SK-N-SH treated with all-trans-retinoic acid at 6 μM for 48 hours (cell line): ENCODE measurements at regions not wholly inside any gene's neighbourhood (a gene's known extent, or its start where the extent isn't known, plus 50 kb on each side); places are given as distances from the start of the nearest gene placed in this dataset.
A peak's percentile ranks its signal among the peaks of the same experiment; 100 is the strongest.
"Not testable (repeated sequence)": the region's sequence is repeated elsewhere in the genome, so short reads cannot be mapped to it uniquely, and the experiment has no call there.

ENCODE experiments used
- ATAC-seq: fragments of 200-7000 bp; cut with Tn5 transposase; 3 replicates; pipeline ENCODE4 v1.9.1; 2020; ENCODE audit warnings: mild to moderate bottlenecking, moderate library complexity
- ARNTL ChIP-seq: fragments of 450-650 bp; formaldehyde crosslinking; IDR thresholded peaks from 2 replicates; pipeline ENCODE4 v1.5.0; 2020; ENCODE audit warnings: low read depth, mild to moderate bottlenecking, moderate library complexity, borderline replicate concordance
- BACH2 ChIP-seq: fragments of 250-450 bp; sonication (Bioruptor Pico); IDR thresholded peaks from 2 replicates; pipeline ENCODE4 v1.9.0; 2021; ENCODE audit warnings: mild to moderate bottlenecking, borderline replicate concordance
- CSDC2 ChIP-seq: fragments of 250-450 bp; sonication (Bioruptor Pico); IDR thresholded peaks from 2 replicates; pipeline ENCODE4 v1.5.0; 2020; ENCODE audit warnings: mild to moderate bottlenecking, moderate library complexity
- CSRNP3 ChIP-seq: fragments of 250-450 bp; sonication (Bioruptor Pico); IDR thresholded peaks from 2 replicates; pipeline ENCODE4 v1.5.1; 2021; ENCODE audit warnings: mild to moderate bottlenecking, moderate library complexity
- ESRRG ChIP-seq: fragments of 250-450 bp; sonication (Bioruptor Pico); IDR thresholded peaks from 2 replicates; pipeline ENCODE4 v1.6.1; 2021; ENCODE audit warnings: mild to moderate bottlenecking
- GLIS3 ChIP-seq: fragments of 250-450 bp; sonication (Bioruptor Pico); IDR thresholded peaks from 2 replicates; pipeline ENCODE4 v1.5.0; 2020; ENCODE audit warnings: mild to moderate bottlenecking, moderate library complexity
- ISL1 ChIP-seq: fragments of 250-450 bp; sonication (Bioruptor Pico); IDR thresholded peaks from 2 replicates; pipeline ENCODE4 v2.1.2; 2022; ENCODE audit warnings: mild to moderate bottlenecking, moderate library complexity
- OSR1 ChIP-seq: fragments of 250-450 bp; sonication (Bioruptor Pico); IDR thresholded peaks from 2 replicates; pipeline ENCODE4 v1.8.0; 2022; ENCODE audit warnings: moderate library complexity, mild to moderate bottlenecking, inconsistent platforms
- PPARA ChIP-seq: fragments of 250-450 bp; sonication (Bioruptor Pico); IDR thresholded peaks from 2 replicates; pipeline ENCODE4 v1.5.0; 2020; ENCODE audit warnings: mild to moderate bottlenecking, borderline replicate concordance
- RARB ChIP-seq: fragments of 250-450 bp; sonication (Bioruptor Pico); IDR thresholded peaks from 2 replicates; pipeline ENCODE4 v1.8.0; 2021; ENCODE audit warnings: mild to moderate bottlenecking, moderate library complexity
- SNAI2 ChIP-seq: fragments of 250-450 bp; sonication (Bioruptor Pico); IDR thresholded peaks from 2 replicates; pipeline ENCODE4 v1.5.0; 2020; ENCODE audit warnings: mild to moderate bottlenecking, moderate library complexity
- TCF4 ChIP-seq: fragments of 250-450 bp; sonication (Bioruptor Pico); IDR thresholded peaks from 2 replicates; pipeline ENCODE4 v1.8.0; 2021; ENCODE audit warnings: mild to moderate bottlenecking, moderate library complexity, borderline replicate concordance
- TOX ChIP-seq: fragments of 250-450 bp; sonication (Bioruptor Pico); IDR thresholded peaks from 2 replicates; pipeline ENCODE4 v1.8.0; 2021; ENCODE audit warnings: mild to moderate bottlenecking, moderate library complexity, borderline replicate concordance
- ZC3H10 ChIP-seq: fragments of 250-450 bp; sonication (Bioruptor Pico); IDR thresholded peaks from 2 replicates; pipeline ENCODE4 v1.5.1; 2021; ENCODE audit warnings: mild to moderate bottlenecking, moderate library complexity
- ZFP3 ChIP-seq: fragments of 250-450 bp; sonication (Bioruptor Pico); IDR thresholded peaks from 2 replicates; pipeline ENCODE4 v1.5.0; 2020; ENCODE audit warnings: mild to moderate bottlenecking, moderate library complexity
- ZFP30 ChIP-seq: fragments of 450-650 bp; formaldehyde crosslinking; IDR thresholded peaks from 2 replicates; pipeline ENCODE4 v1.5.0; 2022; ENCODE audit warnings: mild to moderate bottlenecking, moderate library complexity
- ZNF565 ChIP-seq: fragments of 450-650 bp; formaldehyde crosslinking; conservative IDR thresholded peaks from 2 replicates; pipeline ENCODE4 v1.5.0; 2020; ENCODE audit warnings: low read depth, mild to moderate bottlenecking, moderate library complexity
- ZNF70 ChIP-seq: fragments of 450-650 bp; formaldehyde crosslinking; IDR thresholded peaks from 2 replicates; pipeline ENCODE4 v1.5.0; 2020; ENCODE audit warnings: mild to moderate bottlenecking, moderate library complexity
- ZNF8 ChIP-seq: fragments of 450-650 bp; formaldehyde crosslinking; IDR thresholded peaks from 2 replicates; pipeline ENCODE4 v1.5.0; 2020; ENCODE audit warnings: mild to moderate bottlenecking, moderate library complexity
- TF ChIP-seq, protein P1 (sequence below): fragments of 250-450 bp; sonication (Bioruptor Pico); IDR thresholded peaks from 2 replicates; pipeline ENCODE4 v1.5.0; 2020; ENCODE audit warnings: mild to moderate bottlenecking, moderate library complexity
- TF ChIP-seq, protein P2 (sequence below): fragments of 250-450 bp; sonication (Bioruptor Pico); IDR thresholded peaks from 2 replicates; pipeline ENCODE4 v1.5.1; 2020; ENCODE audit warnings: low read depth, mild to moderate bottlenecking, moderate library complexity
- TF ChIP-seq, protein P3 (sequence below): fragments of 250-450 bp; sonication (Bioruptor Pico); IDR thresholded peaks from 2 replicates; pipeline ENCODE4 v1.8.0; 2021; ENCODE audit warnings: low read depth, mild to moderate bottlenecking, moderate library complexity, borderline replicate concordance
- TF ChIP-seq, protein P4 (sequence below): fragments of 250-450 bp; sonication (Bioruptor Pico); IDR thresholded peaks from 2 replicates; pipeline ENCODE4 v1.8.0; 2020; ENCODE audit warnings: mild to moderate bottlenecking, moderate library complexity, borderline replicate concordance

DNA sequence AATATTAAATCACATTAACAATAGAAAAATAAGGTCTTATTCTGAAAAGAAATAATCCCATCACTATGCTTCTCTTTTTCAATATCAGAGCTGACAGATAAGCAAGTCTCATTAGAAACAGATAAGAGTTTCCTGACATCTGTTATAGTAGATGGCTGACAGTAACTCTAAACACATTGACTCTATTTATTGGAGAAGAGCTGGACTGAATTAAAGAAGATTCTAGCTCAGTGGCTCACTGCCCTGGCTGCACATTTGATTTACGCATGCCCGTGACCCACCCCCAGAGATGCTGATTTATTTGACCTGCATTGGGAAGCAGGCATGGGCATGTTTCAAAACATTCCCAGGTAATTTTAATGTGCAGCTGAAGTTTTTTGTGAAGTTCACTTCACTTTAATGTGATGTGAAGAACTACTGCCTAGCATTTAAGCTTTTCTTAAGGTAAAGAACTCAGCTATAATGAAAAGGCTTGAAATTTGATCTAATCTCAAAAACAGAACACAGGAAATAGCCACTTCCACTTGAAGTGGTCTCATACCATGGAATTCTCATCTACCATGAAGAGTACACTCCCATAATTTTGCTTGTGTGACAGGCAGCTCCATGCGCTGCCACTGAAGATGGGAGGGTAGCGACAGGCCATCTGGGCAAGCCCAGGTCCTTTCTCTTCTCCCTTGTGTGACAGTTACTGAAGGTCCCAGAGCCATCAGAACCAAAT lies 162.3 kb downstream of the TPBG start:
- ATAC-seq = peak; percentile 63
- TF ChIP-seq ZNF8 (CRISPR knock-in tag) = no peak
- no peak for TF ChIP-seq ZNF565 (CRISPR knock-in tag)
- TF ChIP-seq OSR1 (CRISPR knock-in tag) = no peak
- no peak for TF ChIP-seq CSRNP3 (CRISPR knock-in tag)
- no peak for TF ChIP-seq BACH2 (CRISPR knock-in tag)
- no peak for TF ChIP-seq TOX (CRISPR knock-in tag)
- TF ChIP-seq ZFP30 (CRISPR knock-in tag) = no peak
- TF ChIP-seq ZFP3 (CRISPR knock-in tag) = no peak
- no peak for TF ChIP-seq CSDC2 (CRISPR knock-in tag)
- TF ChIP-seq SNAI2 (CRISPR knock-in tag) = no peak
- no peak for TF ChIP-seq ESRRG
- peak; percentile 25; the same call in 1 of the 2 replicates for TF ChIP-seq ISL1 (CRISPR knock-in tag)
- no peak for TF ChIP-seq ZNF70 (CRISPR knock-in tag)
- TF ChIP-seq, protein P1, sequence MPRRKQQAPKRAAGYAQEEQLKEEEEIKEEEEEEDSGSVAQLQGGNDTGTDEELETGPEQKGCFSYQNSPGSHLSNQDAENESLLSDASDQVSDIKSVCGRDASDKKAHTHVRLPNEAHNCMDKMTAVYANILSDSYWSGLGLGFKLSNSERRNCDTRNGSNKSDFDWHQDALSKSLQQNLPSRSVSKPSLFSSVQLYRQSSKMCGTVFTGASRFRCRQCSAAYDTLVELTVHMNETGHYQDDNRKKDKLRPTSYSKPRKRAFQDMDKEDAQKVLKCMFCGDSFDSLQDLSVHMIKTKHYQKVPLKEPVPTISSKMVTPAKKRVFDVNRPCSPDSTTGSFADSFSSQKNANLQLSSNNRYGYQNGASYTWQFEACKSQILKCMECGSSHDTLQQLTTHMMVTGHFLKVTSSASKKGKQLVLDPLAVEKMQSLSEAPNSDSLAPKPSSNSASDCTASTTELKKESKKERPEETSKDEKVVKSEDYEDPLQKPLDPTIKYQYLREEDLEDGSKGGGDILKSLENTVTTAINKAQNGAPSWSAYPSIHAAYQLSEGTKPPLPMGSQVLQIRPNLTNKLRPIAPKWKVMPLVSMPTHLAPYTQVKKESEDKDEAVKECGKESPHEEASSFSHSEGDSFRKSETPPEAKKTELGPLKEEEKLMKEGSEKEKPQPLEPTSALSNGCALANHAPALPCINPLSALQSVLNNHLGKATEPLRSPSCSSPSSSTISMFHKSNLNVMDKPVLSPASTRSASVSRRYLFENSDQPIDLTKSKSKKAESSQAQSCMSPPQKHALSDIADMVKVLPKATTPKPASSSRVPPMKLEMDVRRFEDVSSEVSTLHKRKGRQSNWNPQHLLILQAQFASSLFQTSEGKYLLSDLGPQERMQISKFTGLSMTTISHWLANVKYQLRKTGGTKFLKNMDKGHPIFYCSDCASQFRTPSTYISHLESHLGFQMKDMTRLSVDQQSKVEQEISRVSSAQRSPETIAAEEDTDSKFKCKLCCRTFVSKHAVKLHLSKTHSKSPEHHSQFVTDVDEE (CRISPR knock-in tag) = peak; percentile 19; the same call in 1 of the 2 replicates
- TF ChIP-seq, protein P2, sequence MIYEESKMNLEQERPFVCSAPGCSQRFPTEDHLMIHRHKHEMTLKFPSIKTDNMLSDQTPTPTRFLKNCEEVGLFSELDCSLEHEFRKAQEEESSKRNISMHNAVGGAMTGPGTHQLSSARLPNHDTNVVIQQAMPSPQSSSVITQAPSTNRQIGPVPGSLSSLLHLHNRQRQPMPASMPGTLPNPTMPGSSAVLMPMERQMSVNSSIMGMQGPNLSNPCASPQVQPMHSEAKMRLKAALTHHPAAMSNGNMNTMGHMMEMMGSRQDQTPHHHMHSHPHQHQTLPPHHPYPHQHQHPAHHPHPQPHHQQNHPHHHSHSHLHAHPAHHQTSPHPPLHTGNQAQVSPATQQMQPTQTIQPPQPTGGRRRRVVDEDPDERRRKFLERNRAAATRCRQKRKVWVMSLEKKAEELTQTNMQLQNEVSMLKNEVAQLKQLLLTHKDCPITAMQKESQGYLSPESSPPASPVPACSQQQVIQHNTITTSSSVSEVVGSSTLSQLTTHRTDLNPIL = no peak
- no peak for TF ChIP-seq ARNTL (CRISPR knock-in tag)
- TF ChIP-seq, protein P3, sequence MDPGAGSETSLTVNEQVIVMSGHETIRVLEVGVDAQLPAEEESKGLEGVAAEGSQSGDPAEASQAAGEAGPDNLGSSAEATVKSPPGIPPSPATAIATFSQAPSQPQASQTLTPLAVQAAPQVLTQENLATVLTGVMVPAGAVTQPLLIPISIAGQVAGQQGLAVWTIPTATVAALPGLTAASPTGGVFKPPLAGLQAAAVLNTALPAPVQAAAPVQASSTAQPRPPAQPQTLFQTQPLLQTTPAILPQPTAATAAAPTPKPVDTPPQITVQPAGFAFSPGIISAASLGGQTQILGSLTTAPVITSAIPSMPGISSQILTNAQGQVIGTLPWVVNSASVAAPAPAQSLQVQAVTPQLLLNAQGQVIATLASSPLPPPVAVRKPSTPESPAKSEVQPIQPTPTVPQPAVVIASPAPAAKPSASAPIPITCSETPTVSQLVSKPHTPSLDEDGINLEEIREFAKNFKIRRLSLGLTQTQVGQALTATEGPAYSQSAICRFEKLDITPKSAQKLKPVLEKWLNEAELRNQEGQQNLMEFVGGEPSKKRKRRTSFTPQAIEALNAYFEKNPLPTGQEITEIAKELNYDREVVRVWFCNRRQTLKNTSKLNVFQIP = no peak
- no peak for TF ChIP-seq RARB (CRISPR knock-in tag)
- TF ChIP-seq ZC3H10 (CRISPR knock-in tag) = no peak
- no peak for TF ChIP-seq GLIS3 (CRISPR knock-in tag)
- TF ChIP-seq TCF4 (CRISPR knock-in tag) = peak; percentile 73; the same call in 1 of the 2 replicates
- no peak for TF ChIP-seq PPARA (CRISPR knock-in tag)
- TF ChIP-seq, protein P4, sequence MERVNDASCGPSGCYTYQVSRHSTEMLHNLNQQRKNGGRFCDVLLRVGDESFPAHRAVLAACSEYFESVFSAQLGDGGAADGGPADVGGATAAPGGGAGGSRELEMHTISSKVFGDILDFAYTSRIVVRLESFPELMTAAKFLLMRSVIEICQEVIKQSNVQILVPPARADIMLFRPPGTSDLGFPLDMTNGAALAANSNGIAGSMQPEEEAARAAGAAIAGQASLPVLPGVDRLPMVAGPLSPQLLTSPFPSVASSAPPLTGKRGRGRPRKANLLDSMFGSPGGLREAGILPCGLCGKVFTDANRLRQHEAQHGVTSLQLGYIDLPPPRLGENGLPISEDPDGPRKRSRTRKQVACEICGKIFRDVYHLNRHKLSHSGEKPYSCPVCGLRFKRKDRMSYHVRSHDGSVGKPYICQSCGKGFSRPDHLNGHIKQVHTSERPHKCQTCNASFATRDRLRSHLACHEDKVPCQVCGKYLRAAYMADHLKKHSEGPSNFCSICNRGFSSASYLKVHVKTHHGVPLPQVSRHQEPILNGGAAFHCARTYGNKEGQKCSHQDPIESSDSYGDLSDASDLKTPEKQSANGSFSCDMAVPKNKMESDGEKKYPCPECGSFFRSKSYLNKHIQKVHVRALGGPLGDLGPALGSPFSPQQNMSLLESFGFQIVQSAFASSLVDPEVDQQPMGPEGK (CRISPR knock-in tag) = no peak
- TF ChIP-seq, all 23 proteins: peak for 3

DNA sequence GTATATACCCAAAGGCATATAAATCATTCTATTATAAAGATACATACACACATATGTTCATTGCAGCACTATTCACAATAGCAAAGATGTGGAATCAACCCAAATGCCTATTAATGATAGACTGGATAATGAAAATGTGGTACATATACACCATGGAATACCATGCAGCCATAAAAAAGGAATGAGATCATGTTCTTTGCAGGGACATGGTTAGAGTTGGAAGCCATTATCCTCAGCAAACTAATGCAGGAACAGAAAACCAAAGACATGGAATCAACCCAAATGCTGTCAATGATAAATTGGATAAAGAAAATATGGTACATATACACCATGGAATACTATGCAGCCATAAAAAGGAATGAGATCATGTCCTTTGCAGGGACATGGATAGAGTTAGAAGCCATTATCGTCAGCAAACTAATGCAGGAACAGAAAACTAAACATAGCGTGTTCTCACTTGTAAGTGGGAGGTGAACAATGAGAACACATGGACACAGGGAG lies 166.4 kb downstream of the TPBG start:
- not testable (repeated sequence) for ATAC-seq
- peak; percentile 53; the same call in 1 of the 2 replicates for TF ChIP-seq ZNF8 (CRISPR knock-in tag)
